ENCODE measurements at regions not wholly inside any gene's neighbourhood (a gene's known extent, or its start where the extent isn't known, plus 50 kb on each side); places are given as distances from the start of the nearest gene placed in this dataset.

DNA sequence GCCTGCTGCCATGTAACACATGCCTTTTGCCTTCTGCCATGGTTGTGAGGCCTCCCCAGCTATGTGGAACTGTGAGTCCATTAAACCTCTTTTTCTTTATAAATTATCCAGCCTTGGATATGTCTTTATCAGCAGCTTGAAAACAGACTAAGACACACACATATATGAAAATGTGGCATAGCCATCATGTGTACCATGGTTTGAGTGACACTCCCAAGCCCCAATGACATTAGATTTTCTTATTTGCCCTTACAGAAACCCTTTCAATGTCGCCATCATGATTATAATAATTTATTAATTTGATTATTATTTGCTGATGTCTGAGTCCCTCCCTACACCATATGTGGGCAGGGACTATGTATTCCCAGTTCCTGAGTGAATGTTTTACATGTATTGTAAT lies 63.5 kb upstream of the FGGY start:
- no peak for TF ChIP-seq CTCF (IDR thresholded peaks at IDR 0.05; ENCODE audit: insufficient read depth, low read depth, low read length)
- TF ChIP-seq EZH2 (IDR thresholded peaks at IDR 0.05; ENCODE audit: insufficient read depth, low read length): no peak

Measured in astrocyte (in vitro differentiated cells and primary cell).